Caco-2 (cell line): ENCODE measurements at regions not wholly inside any gene's neighbourhood (a gene's known extent, or its start where the extent isn't known, plus 50 kb on each side); places are given as distances from the start of the nearest gene placed in this dataset.

Experiments
- BruUV-seq: library from RNA; stranded (reverse); fragments of 400-500 nt; replicated peaks from 2 replicates; lab custom pipeline; 2021; lab: Mats Ljungman, UMichigan
- CTCF ChIA-PET: fragments of 300-600 bp; sonication (Branson Sonifier 250); formaldehyde crosslinking; loops from one replicate; lab custom pipeline; 2022; ENCODE audit warnings: antibody characterized with exemption; lab: Charles Lee
- POLR2A ChIA-PET: fragments of 300-600 bp; sonication (Branson Sonifier 250); formaldehyde crosslinking; loops from one replicate; lab custom pipeline; 2022; ENCODE audit warnings: antibody characterized with exemption; lab: Charles Lee
- DNase-seq, 2 experiments: peaks; one replicate each; pipeline versions ENCODE4 v3.0.0 to v3.0.0-alpha.2; 2020 to 2022
- H3K27me3 ChIP-seq: replicated peaks from 2 replicates; pipeline ENCODE4 v1.6.0; 2011; ENCODE audit warnings: low read length; ENCODE audit not compliant: control insufficient read depth, insufficient read depth
- H3K36me3 ChIP-seq: 2 replicates; pipeline ENCODE4 v1.5.1; 2011; ENCODE audit warnings: low read length; ENCODE audit not compliant: control insufficient read depth, insufficient read depth
- H3K4me1 ChIP-seq: fragments of 250-450 bp; sonication (Bioruptor Pico); 2 replicates; pipeline ENCODE4 v1.5.1; 2020; ENCODE audit warnings: mild to moderate bottlenecking
- H3K4me3 ChIP-seq: 2 replicates; pipeline ENCODE4 v1.5.1; 2011; ENCODE audit warnings: low read depth, mild to moderate bottlenecking, control low read depth, low read length
- H3K9me3 ChIP-seq: fragments of 250-450 bp; sonication (Bioruptor Pico); 2 replicates; pipeline ENCODE4 v1.5.1; 2020; ENCODE audit warnings: mild to moderate bottlenecking, moderate library complexity
- H3K27ac Mint-ChIP-seq: one replicate; pipeline ENCODE4 v1.8.0; 2022; ENCODE audit warnings: mixed read lengths; ENCODE audit not compliant: unreplicated experiment
- H3K27me3 Mint-ChIP-seq: one replicate; pipeline ENCODE4 v1.8.0; 2022; ENCODE audit warnings: mixed read lengths; ENCODE audit not compliant: insufficient read depth, unreplicated experiment
- H3K36me3 Mint-ChIP-seq: one replicate; pipeline ENCODE4 v1.8.0; 2022; ENCODE audit warnings: mild to moderate bottlenecking, mixed read lengths; ENCODE audit not compliant: insufficient read depth, unreplicated experiment
- H3K4me1 Mint-ChIP-seq: one replicate; pipeline ENCODE4 v1.8.0; 2022; ENCODE audit warnings: low read depth, mixed read lengths; ENCODE audit not compliant: unreplicated experiment
- H3K4me3 Mint-ChIP-seq: one replicate; pipeline ENCODE4 v1.8.0; 2022; ENCODE audit warnings: mild to moderate bottlenecking, moderate library complexity, mixed read lengths; ENCODE audit not compliant: unreplicated experiment
- H3K9me3 Mint-ChIP-seq: one replicate; pipeline ENCODE4 v1.8.0; 2022; ENCODE audit warnings: mixed read lengths; ENCODE audit not compliant: unreplicated experiment
- intact Hi-C: fragments of 100-400 bp; cut with micrococcal nuclease; formaldehyde crosslinking; loops from one replicate; pipeline ENCODE4 v1.10.0; 2022; ENCODE audit not compliant: unreplicated experiment
- TF ChIP-seq, protein P1 (sequence below), 2 experiments: fragments of 200-600 bp in 1 of 2; IDR thresholded peaks; 1 replicate in 1 of 2; 2 replicates in 1 of 2; pipeline versions ENCODE4 v1.5.1 to v1.8.0; 2011 to 2022; ENCODE audit warnings: antibody characterized with exemption in 1 of 2, control low read depth in 1 of 2, inconsistent platforms in 1 of 2, low read depth in 1 of 2, low read length in 1 of 2, mild to moderate bottlenecking in 1 of 2, moderate library complexity in 1 of 2; ENCODE audit not compliant: insufficient read depth in 1 of 2, severe bottlenecking in 1 of 2, unreplicated experiment in 1 of 2

GRCh38 chr9:12394105-12394504 is 299.1 kb upstream of the TYRP1 start:
- Mint-ChIP-seq H3K4me1 (no peaks in the 10 kb centered on the region), H3K27ac (no peak overlapping the region), H3K9me3 (no peaks in the 10 kb centered on the region), H3K36me3 (no peaks in the 10 kb centered on the region), H3K4me3 (no peak overlapping the region), H3K27me3 (peaks cover 2% of the 10 kb centered on the region)
- Histone ChIP-seq H3K4me1 (no peaks in the 10 kb centered on the region), H3K27me3 (no peaks in the 10 kb centered on the region), H3K4me3 (no peak overlapping the region), H3K9me3 (no peaks in the 10 kb centered on the region), H3K36me3 (no peaks in the 10 kb centered on the region)
- intact Hi-C loops, result no loop called here
- TF ChIP-seq, protein P1, sequence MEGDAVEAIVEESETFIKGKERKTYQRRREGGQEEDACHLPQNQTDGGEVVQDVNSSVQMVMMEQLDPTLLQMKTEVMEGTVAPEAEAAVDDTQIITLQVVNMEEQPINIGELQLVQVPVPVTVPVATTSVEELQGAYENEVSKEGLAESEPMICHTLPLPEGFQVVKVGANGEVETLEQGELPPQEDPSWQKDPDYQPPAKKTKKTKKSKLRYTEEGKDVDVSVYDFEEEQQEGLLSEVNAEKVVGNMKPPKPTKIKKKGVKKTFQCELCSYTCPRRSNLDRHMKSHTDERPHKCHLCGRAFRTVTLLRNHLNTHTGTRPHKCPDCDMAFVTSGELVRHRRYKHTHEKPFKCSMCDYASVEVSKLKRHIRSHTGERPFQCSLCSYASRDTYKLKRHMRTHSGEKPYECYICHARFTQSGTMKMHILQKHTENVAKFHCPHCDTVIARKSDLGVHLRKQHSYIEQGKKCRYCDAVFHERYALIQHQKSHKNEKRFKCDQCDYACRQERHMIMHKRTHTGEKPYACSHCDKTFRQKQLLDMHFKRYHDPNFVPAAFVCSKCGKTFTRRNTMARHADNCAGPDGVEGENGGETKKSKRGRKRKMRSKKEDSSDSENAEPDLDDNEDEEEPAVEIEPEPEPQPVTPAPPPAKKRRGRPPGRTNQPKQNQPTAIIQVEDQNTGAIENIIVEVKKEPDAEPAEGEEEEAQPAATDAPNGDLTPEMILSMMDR (IDR thresholded peaks at IDR 0.05; ENCODE audit: insufficient read depth in 1 of 2, low read depth in 1 of 2, low read length in 1 of 2, severe bottlenecking in 1 of 2, unreplicated experiment in 1 of 2), result no peak
- no TSS peak for BruUV-seq
- POLR2A ChIA-PET, result no interaction called here
- CTCF ChIA-PET, result no interaction called here
- DNase-seq, result no peak

GRCh38 chr9:12403721-12404120 is 289.5 kb upstream of the TYRP1 start:
- intact Hi-C loops, result no loop called here
- Mint-ChIP-seq H3K27me3 (no peaks in the 10 kb centered on the region), H3K4me1 (no peaks in the 10 kb centered on the region), H3K27ac (no peak overlapping the region), H3K9me3 (no peaks in the 10 kb centered on the region), H3K36me3 (no peaks in the 10 kb centered on the region), H3K4me3 (no peak overlapping the region)
- BruUV-seq, result no TSS peak
- TF ChIP-seq, protein P1 (IDR thresholded peaks at IDR 0.05; ENCODE audit: insufficient read depth in 1 of 2, low read depth in 1 of 2, low read length in 1 of 2, severe bottlenecking in 1 of 2, unreplicated experiment in 1 of 2), result no peak
- DNase-seq, result no peak
- Histone ChIP-seq H3K36me3 (no peaks in the 10 kb centered on the region), H3K4me1 (no peaks in the 10 kb centered on the region), H3K9me3 (no peaks in the 10 kb centered on the region), H3K27me3 (no peaks in the 10 kb centered on the region), H3K4me3 (no peak overlapping the region)
- POLR2A ChIA-PET, result no interaction called here
- CTCF ChIA-PET, result no interaction called here

GRCh38 chr9:12413986-12414385 is 279.2 kb upstream of the TYRP1 start:
- H3K36me3 Mint-ChIP-seq, result no peaks in the 10 kb centered on the region
- no peak for DNase-seq
- POLR2A ChIA-PET, result no interaction called here

More at GRCh38 chr9:12413986-12414385, 279.2 kb upstream of the TYRP1 start:
- H3K9me3 Mint-ChIP-seq, result no peaks in the 10 kb centered on the region
- BruUV-seq, result no TSS peak
- Histone ChIP-seq H3K9me3 (no peaks in the 10 kb centered on the region), H3K36me3 (no peaks in the 10 kb centered on the region), H3K27me3 (no peaks in the 10 kb centered on the region), H3K4me1 (no peaks in the 10 kb centered on the region), H3K4me3 (no peak overlapping the region)
- intact Hi-C loops, result no loop called here
- TF ChIP-seq, protein P1 (IDR thresholded peaks at IDR 0.05; ENCODE audit: insufficient read depth in 1 of 2, low read depth in 1 of 2, low read length in 1 of 2, severe bottlenecking in 1 of 2, unreplicated experiment in 1 of 2), result no peak
- H3K4me1 Mint-ChIP-seq, result no peaks in the 10 kb centered on the region
- H3K4me3 Mint-ChIP-seq, result no peak overlapping the region
- no peak overlapping the region for H3K27ac Mint-ChIP-seq
- no peaks in the 10 kb centered on the region for H3K27me3 Mint-ChIP-seq
- CTCF ChIA-PET, result no interaction called here
